ENCODE measurements at regions not wholly inside any gene's neighbourhood (a gene's known extent, or its start where the extent isn't known, plus 50 kb on each side); places are given as distances from the start of the nearest gene placed in this dataset.

DNA sequence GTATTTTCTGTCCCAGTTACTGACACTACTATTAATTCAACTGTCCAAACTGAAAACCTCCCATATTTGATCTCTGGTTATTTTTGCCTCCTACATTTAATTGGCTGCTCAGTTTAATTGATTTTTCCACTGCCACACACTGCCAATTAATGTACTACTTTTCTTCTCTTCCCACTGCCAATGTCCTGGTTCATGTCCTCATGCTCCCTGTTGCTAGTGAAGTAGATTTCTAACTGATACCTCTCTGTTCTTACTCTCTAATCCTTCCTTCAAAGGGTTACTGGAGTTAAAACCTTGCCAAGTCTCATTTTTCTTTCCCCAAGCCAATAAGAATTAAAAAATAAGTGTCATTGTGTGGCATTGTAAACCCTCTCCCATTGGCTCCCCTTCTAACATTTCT, 440.6 kb upstream of the JAG1 start:
- Histone ChIP-seq H3K4me3 (ENCODE audit: insufficient read depth, low read depth, low read length) (no peak overlapping the region), H4K20me1 (ENCODE audit: insufficient read depth, low read length) (no peaks in the 10 kb centered on the region), H4K91ac (ENCODE audit: insufficient read depth, low read depth, low read length) (no peak overlapping the region), H3K79me1 (ENCODE audit: low read depth in 1 of 2, low read length in 2 of 2) (no peaks in the 10 kb centered on the region), H4K5ac (ENCODE audit: low read depth, low read length) (no peak overlapping the region), H3K18ac (ENCODE audit: low read depth, low read length) (no peak overlapping the region), H3K36me3 (ENCODE audit: control insufficient read depth, insufficient read depth, low read length) (no peaks in the 10 kb centered on the region), H3K56ac (ENCODE audit: extremely low read depth, insufficient read depth, low read length) (no peak overlapping the region), H3K9me3 (ENCODE audit: control insufficient read depth, insufficient read depth, low read length) (no peaks in the 10 kb centered on the region), H4K8ac (ENCODE audit: low read depth in 2 of 2, low read length in 2 of 2) (no peak overlapping the region), H3K27ac (ENCODE audit: insufficient read depth, low read length) (no peak overlapping the region), H3K9me1 (ENCODE audit: insufficient read depth, low read length) (no peaks in the 10 kb centered on the region; the same call in 1 of the 2 replicates), H2AK5ac (ENCODE audit: low read depth, low read length) (no peak overlapping the region), H2AFZ (replicated peaks; ENCODE audit: low read length, poor library complexity) (no peak overlapping the region), H2BK5ac (ENCODE audit: low read depth, low read length, poor library complexity, severe bottlenecking) (no peak overlapping the region), H2BK20ac (ENCODE audit: low read depth, low read length) (no peak overlapping the region), H2AK9ac (replicated peaks; ENCODE audit: low read depth, low read length, poor library complexity) (no peak overlapping the region), H3K14ac (replicated peaks; ENCODE audit: low read depth, low read length) (no peak overlapping the region), H3K23ac (ENCODE audit: low read depth, low read length) (no peak overlapping the region), H2BK120ac (ENCODE audit: low read depth, low read length) (no peak overlapping the region), H3K9ac (ENCODE audit: low read depth, low read length) (no peak overlapping the region), H3K4me1 (ENCODE audit: control insufficient read depth, insufficient read depth, low read length) (peaks cover 3% of the 10 kb centered on the region; the same call in 1 of the 2 replicates), H3K4me2 (ENCODE audit: low read depth, low read length) (no peak overlapping the region), H2BK15ac (ENCODE audit: low read depth, low read length) (no peak overlapping the region), H3K27me3 (ENCODE audit: control insufficient read depth, insufficient read depth, low read length) (no peaks in the 10 kb centered on the region), H3K4ac (ENCODE audit: low read depth, low read length) (no peak overlapping the region)
- dilution Hi-C loops (cut with HindIII; ENCODE audit: low sequenced_read_pairs, unreplicated experiment) (no loop called here), intact Hi-C loops (cut with micrococcal nuclease) (no loop called here), in situ Hi-C loops (cut with MboI; ENCODE audit: low sequenced_read_pairs) (no loop called here)
- CTCF ChIA-PET, result no interaction called here
- BruUV-seq (replicated peaks), result no TSS peak
- no peak for TF ChIP-seq SMC3 (IDR thresholded peaks at IDR 0.05; ENCODE audit: low read depth, low read length)
- no peak for TF ChIP-seq FOS (IDR thresholded peaks at IDR 0.05; ENCODE audit: low read depth, low read length)
- TF ChIP-seq, protein P1, sequence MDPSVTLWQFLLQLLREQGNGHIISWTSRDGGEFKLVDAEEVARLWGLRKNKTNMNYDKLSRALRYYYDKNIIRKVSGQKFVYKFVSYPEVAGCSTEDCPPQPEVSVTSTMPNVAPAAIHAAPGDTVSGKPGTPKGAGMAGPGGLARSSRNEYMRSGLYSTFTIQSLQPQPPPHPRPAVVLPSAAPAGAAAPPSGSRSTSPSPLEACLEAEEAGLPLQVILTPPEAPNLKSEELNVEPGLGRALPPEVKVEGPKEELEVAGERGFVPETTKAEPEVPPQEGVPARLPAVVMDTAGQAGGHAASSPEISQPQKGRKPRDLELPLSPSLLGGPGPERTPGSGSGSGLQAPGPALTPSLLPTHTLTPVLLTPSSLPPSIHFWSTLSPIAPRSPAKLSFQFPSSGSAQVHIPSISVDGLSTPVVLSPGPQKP (IDR thresholded peaks at IDR 0.05; ENCODE audit: borderline replicate concordance, low read depth, low read length), result no peak
- no peak for TF ChIP-seq CHD1 (IDR thresholded peaks at IDR 0.05; ENCODE audit: low read depth, low read length)
- no peak for TF ChIP-seq BHLHE40 (IDR thresholded peaks at IDR 0.05; ENCODE audit: low read depth, low read length)
- TF ChIP-seq MAFK (IDR thresholded peaks at IDR 0.05; ENCODE audit: low read depth, low read length), result no peak
- TF ChIP-seq POLR2A (IDR thresholded peaks at IDR 0.05; ENCODE audit: low read depth, low read length), result no peak
- TF ChIP-seq CEBPB (IDR thresholded peaks at IDR 0.05; ENCODE audit: low read depth, low read length), result no peak
- TF ChIP-seq RCOR1 (IDR thresholded peaks at IDR 0.05; ENCODE audit: insufficient replicate concordance, low read length), result no peak
- no peak for TF ChIP-seq MXI1 (IDR thresholded peaks at IDR 0.05; ENCODE audit: borderline replicate concordance, low read depth, low read length)
- TF ChIP-seq, protein P2, sequence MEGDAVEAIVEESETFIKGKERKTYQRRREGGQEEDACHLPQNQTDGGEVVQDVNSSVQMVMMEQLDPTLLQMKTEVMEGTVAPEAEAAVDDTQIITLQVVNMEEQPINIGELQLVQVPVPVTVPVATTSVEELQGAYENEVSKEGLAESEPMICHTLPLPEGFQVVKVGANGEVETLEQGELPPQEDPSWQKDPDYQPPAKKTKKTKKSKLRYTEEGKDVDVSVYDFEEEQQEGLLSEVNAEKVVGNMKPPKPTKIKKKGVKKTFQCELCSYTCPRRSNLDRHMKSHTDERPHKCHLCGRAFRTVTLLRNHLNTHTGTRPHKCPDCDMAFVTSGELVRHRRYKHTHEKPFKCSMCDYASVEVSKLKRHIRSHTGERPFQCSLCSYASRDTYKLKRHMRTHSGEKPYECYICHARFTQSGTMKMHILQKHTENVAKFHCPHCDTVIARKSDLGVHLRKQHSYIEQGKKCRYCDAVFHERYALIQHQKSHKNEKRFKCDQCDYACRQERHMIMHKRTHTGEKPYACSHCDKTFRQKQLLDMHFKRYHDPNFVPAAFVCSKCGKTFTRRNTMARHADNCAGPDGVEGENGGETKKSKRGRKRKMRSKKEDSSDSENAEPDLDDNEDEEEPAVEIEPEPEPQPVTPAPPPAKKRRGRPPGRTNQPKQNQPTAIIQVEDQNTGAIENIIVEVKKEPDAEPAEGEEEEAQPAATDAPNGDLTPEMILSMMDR (conservative IDR thresholded peaks at IDR 0.05; ENCODE audit: low read depth, low read length), result no peak
- no peak for TF ChIP-seq MAZ (IDR thresholded peaks at IDR 0.05; ENCODE audit: borderline replicate concordance, low read depth, low read length)
- TF ChIP-seq, protein P3, sequence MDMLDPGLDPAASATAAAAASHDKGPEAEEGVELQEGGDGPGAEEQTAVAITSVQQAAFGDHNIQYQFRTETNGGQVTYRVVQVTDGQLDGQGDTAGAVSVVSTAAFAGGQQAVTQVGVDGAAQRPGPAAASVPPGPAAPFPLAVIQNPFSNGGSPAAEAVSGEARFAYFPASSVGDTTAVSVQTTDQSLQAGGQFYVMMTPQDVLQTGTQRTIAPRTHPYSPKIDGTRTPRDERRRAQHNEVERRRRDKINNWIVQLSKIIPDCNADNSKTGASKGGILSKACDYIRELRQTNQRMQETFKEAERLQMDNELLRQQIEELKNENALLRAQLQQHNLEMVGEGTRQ (IDR thresholded peaks at IDR 0.05; ENCODE audit: low read depth, low read length), result no peak
- no peak for TF ChIP-seq NFE2L2 (IDR thresholded peaks at IDR 0.05; ENCODE audit: low read depth, low read length)
- no peak for TF ChIP-seq RAD21 (IDR thresholded peaks at IDR 0.05; ENCODE audit: low read length)
- DNase-seq (no peak), ATAC-seq (ENCODE audit: low read depth) (no peak)
- POLR2A ChIA-PET (ENCODE audit: unreplicated experiment), result no interaction called here
